Fibroblast of mammary gland (primary cell): ENCODE measurements at regions not wholly inside any gene's neighbourhood (a gene's known extent, or its start where the extent isn't known, plus 50 kb on each side); places are given as distances from the start of the nearest gene placed in this dataset.

ENCODE experiments used
- DNase-seq: peaks from one replicate; pipeline ENCODE4 v3.0.0-alpha.2; 2010; ENCODE audit warnings: low read depth
- H3K4me3 ChIP-seq: 2 replicates; pipeline ENCODE4 v1.5.1; 2011; ENCODE audit warnings: low read depth, mild to moderate bottlenecking, low read length, moderate library complexity; ENCODE audit not compliant: control insufficient read depth
- TF ChIP-seq, protein P1 (sequence below): conservative IDR thresholded peaks from 2 replicates; pipeline ENCODE4 v1.5.1; 2011; ENCODE audit warnings: low read depth, low read length, inconsistent platforms; ENCODE audit not compliant: control insufficient read depth, insufficient read depth

DNA sequence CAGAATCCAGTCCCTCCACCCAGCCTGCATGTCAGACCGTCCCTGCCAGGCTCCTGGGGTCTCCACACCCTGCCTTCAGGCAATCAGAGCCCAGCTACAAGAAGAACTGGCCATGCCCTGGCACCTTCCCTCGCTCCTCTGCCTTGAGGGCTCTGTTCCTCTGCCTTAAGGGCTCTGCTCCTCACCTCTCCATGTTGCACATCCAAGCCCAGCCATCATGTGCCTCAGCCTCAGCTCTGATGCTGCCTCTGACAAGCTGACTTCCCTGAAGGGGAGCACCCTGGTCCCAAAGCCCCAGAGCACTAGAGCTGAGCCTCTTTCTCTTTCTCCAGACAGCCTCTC lies 50.3 kb upstream of the ANTXRL start:
- no peak for DNase-seq
- TF ChIP-seq, protein P1, sequence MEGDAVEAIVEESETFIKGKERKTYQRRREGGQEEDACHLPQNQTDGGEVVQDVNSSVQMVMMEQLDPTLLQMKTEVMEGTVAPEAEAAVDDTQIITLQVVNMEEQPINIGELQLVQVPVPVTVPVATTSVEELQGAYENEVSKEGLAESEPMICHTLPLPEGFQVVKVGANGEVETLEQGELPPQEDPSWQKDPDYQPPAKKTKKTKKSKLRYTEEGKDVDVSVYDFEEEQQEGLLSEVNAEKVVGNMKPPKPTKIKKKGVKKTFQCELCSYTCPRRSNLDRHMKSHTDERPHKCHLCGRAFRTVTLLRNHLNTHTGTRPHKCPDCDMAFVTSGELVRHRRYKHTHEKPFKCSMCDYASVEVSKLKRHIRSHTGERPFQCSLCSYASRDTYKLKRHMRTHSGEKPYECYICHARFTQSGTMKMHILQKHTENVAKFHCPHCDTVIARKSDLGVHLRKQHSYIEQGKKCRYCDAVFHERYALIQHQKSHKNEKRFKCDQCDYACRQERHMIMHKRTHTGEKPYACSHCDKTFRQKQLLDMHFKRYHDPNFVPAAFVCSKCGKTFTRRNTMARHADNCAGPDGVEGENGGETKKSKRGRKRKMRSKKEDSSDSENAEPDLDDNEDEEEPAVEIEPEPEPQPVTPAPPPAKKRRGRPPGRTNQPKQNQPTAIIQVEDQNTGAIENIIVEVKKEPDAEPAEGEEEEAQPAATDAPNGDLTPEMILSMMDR = no peak
- no peak overlapping the region for H3K4me3 ChIP-seq

DNA sequence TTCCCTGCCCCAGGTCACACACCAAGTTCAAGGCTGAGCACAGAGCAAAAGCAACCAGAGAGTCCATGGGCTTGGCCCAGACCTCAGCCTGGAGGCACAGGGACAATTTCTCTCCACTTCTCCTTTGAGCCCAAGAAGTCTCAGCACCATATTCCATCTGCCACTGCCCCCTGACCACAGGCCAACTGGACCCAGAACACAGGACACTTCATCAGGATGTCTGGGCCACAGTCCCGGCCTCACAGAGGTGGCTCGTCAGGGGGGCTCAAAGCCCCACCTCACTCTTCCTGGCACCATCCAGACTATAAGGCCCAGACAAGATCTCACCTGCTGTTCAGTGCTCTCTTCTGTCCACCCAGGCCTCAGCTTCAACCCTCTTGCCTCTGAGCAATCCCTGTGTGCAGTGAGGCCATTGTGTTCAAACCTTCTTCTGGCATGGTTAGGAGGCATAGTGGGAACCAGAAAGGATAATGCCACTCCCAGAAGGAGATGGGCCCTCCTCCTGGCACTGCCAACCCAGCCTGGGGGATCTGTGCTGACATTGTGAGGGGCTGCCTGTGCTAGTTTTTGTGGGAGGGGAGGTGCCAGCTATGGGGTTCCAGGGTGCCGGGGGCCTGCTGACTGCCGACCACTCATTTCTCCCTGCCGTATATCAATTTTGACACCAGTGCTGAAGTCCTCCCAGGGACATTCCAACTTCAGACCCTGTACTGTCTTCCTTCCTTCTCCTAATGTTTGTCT lies 49.7 kb upstream of the ANTXRL start:
- no peak overlapping the region for H3K4me3 ChIP-seq
- DNase-seq = no peak
- TF ChIP-seq, protein P1 = no peak
